K562 (cell line): ENCODE measurements at regions not wholly inside any gene's neighbourhood (a gene's known extent, or its start where the extent isn't known, plus 50 kb on each side); places are given as distances from the start of the nearest gene placed in this dataset.

Experiments
- ATAC-seq: fragments of 200-7000 bp; cut with Tn5 transposase; 3 replicates; pipeline ENCODE4 v1.9.1; 2020; ENCODE audit warnings: moderate library complexity
- BruUV-seq: library from RNA; stranded (reverse); fragments of 400-500 nt; replicated peaks from 2 replicates; lab custom pipeline; 2021; lab: Mats Ljungman, UMichigan
- CTCF ChIA-PET: fragments of 300-600 bp; formaldehyde crosslinking; extraction: SDS; loops from one replicate; lab custom pipeline; 2021; ENCODE audit warnings: low intra/inter-chr PET ratio; lab: Yijun Ruan, JAX
- POLR2A ChIA-PET: fragments of 300-600, 350-650 bp; sonication (Branson Sonifier 250); formaldehyde crosslinking; extraction: SDS; loops from one replicate; lab custom pipeline; 2021; ENCODE audit warnings: antibody characterized with exemption, inconsistent platforms; lab: Yijun Ruan, JAX
- DNase-seq, 4 experiments: peaks; one replicate each; pipeline versions ENCODE4 v3.0.0 to v3.0.0-alpha.2; 2011 to 2018; ENCODE audit warnings: low spot score in 3 of 4, mixed read lengths in 3 of 4; ENCODE audit errors: extremely low read depth in 1 of 4
- FAIRE-seq: peaks from 2 replicates; lab custom pipeline; 2011; peaks lifted over from hg19 to GRCh38; lab: Jason Lieb, UNC
- H2AFZ ChIP-seq: 2 replicates; pipeline ENCODE4 v1.6.0; 2011; ENCODE audit warnings: low read depth, low read length, control low read depth, inconsistent platforms
- H3K27ac ChIP-seq: fragments of 200-600 bp; 3 replicates; pipeline ENCODE4 v1.8.0; 2011; ENCODE audit warnings: low read depth, mild to moderate bottlenecking, control low read depth, inconsistent platforms, low read length, moderate library complexity, mixed read lengths; ENCODE audit errors: extremely low read depth
- H3K27me3 ChIP-seq, 2 experiments: fragments of 300-600 bp in 1 of 2; 2 replicates in 1 of 2; 3 replicates in 1 of 2; pipeline versions ENCODE4 v1.6.0 to v1.8.0; 2011; ENCODE audit warnings: inconsistent platforms in 2 of 2, low read length in 2 of 2, mild to moderate bottlenecking in 1 of 2, mixed read lengths in 1 of 2, moderate library complexity in 1 of 2; ENCODE audit not compliant: control insufficient read depth in 2 of 2, insufficient read depth in 2 of 2
- H3K36me3 ChIP-seq: fragments of 300-600 bp; 3 replicates; pipeline ENCODE4 v1.8.0; 2011; ENCODE audit warnings: mild to moderate bottlenecking, low read length, inconsistent platforms; ENCODE audit not compliant: control insufficient read depth, insufficient read depth
- H3K4me1 ChIP-seq, 2 experiments: fragments of 200-600 bp in 1 of 2; replicated peaks in 1 of 2; 2 replicates in 1 of 2; 3 replicates in 1 of 2; pipeline versions ENCODE4 v1.5.1 to v1.8.0; 2011; ENCODE audit warnings: inconsistent platforms in 2 of 2, low read length in 2 of 2, mild to moderate bottlenecking in 1 of 2, mixed read lengths in 1 of 2, moderate library complexity in 1 of 2; ENCODE audit not compliant: control insufficient read depth in 2 of 2, insufficient read depth in 2 of 2
- H3K4me2 ChIP-seq: 2 replicates; pipeline ENCODE4 v1.6.1; 2011; ENCODE audit warnings: low read length, control low read depth, inconsistent platforms, mixed read lengths; ENCODE audit not compliant: insufficient read depth
- H3K4me3 ChIP-seq: fragments of 200-600 bp; sonication (generic), shearing (Covaris generic); 2 replicates; pipeline ENCODE4 v1.5.1; 2016; ENCODE audit warnings: control low read depth, inconsistent platforms
- H3K79me2 ChIP-seq: fragments of 200-600 bp; 3 replicates; pipeline ENCODE4 v1.8.0; 2011; ENCODE audit warnings: low read length, inconsistent platforms; ENCODE audit not compliant: control insufficient read depth, insufficient read depth
- H3K9ac ChIP-seq, 2 experiments: 2 replicates each; pipeline versions ENCODE4 v1.6.0 to v1.6.1; 2011; ENCODE audit warnings: low read depth in 2 of 2, low read length in 2 of 2, control low read depth in 1 of 2, inconsistent platforms in 1 of 2, mild to moderate bottlenecking in 1 of 2, mixed read lengths in 1 of 2; ENCODE audit not compliant: insufficient read depth in 1 of 2
- H3K9me1 ChIP-seq: one replicate; pipeline ENCODE4 v1.6.0; 2011; ENCODE audit warnings: inconsistent platforms, mild to moderate bottlenecking, low read length, moderate library complexity; ENCODE audit not compliant: control insufficient read depth, insufficient read depth
- H3K9me3 ChIP-seq: replicated peaks from 2 replicates; pipeline ENCODE4 v1.5.1; 2011; ENCODE audit warnings: low read depth, low read length, inconsistent platforms; ENCODE audit not compliant: control insufficient read depth, insufficient read depth
- H4K20me1 ChIP-seq: replicated peaks from 2 replicates; pipeline ENCODE4 v1.6.1; 2011; ENCODE audit warnings: low read length, inconsistent platforms, mixed read lengths; ENCODE audit not compliant: control insufficient read depth, insufficient read depth
- CAMTA2 ChIP-seq: fragments of 250-450 bp; sonication (Bioruptor Pico); conservative IDR thresholded peaks from 2 replicates; pipeline ENCODE4 v1.5.1; 2022
- MYBL2 ChIP-seq, 2 experiments: fragments of 450-650 bp in 1 of 2; sonication (generic) in 1 of 2; formaldehyde crosslinking in 1 of 2; IDR thresholded peaks; 2 replicates each; pipeline versions ENCODE4 v1.6.1 to v1.8.1; 2017 to 2022; ENCODE audit warnings: borderline replicate concordance in 1 of 2, inconsistent platforms in 1 of 2, low read depth in 1 of 2, mild to moderate bottlenecking in 1 of 2, missing genetic modification reagents in 1 of 2, moderate library complexity in 1 of 2
- PTRF ChIP-seq: fragments of 450-650 bp; IDR thresholded peaks from 2 replicates; pipeline ENCODE4 v1.6.1; 2016; ENCODE audit warnings: mild to moderate bottlenecking, missing genetic modification characterization, missing compliant biosample characterization
- TAF15 ChIP-seq: fragments of 200-400 bp; formaldehyde crosslinking; IDR thresholded peaks from 2 replicates; pipeline ENCODE4 v1.6.1; 2017; ENCODE audit warnings: mild to moderate bottlenecking, low read depth, low read length, moderate library complexity
- USF1 ChIP-seq: sonication (generic); formaldehyde crosslinking; IDR thresholded peaks from 2 replicates; pipeline ENCODE4 v1.9.0; 2022; ENCODE audit warnings: mild to moderate bottlenecking, missing genetic modification reagents
- ZNF165 ChIP-seq: fragments of 250-450 bp; sonication (Bioruptor Pico); IDR thresholded peaks from 2 replicates; pipeline ENCODE4 v1.4.0; 2020; ENCODE audit warnings: borderline replicate concordance
- WGBS: fragments of 100-300 bp; shearing (Covaris generic); methylation state at CpG from one replicate; pipeline ENCODE4 v1.1.6; 2016; ENCODE audit warnings: low coverage, mixed read lengths; ENCODE audit not compliant: insufficient coverage; ENCODE audit errors: missing lambda C conversion rate; 5-methylcytosine and 5-hydroxymethylcytosine counted together
- in situ Hi-C: fragments of 300-500 bp; cut with MboI; formaldehyde crosslinking; loops from 4 replicates; pipeline ENCODE4 v1.15.0; 2018; ENCODE audit warnings: inconsistent platforms, mixed read lengths
- intact Hi-C: fragments of 100-400 bp; cut with micrococcal nuclease; formaldehyde crosslinking; loops from 2 replicates; pipeline ENCODE4 v1.14.2; 2022

GRCh38 chr12:76137606-76138005 is 53.1 kb upstream of the NAP1L1 start:
- intact Hi-C loops, result no loop called here
- H3K27me3 ChIP-seq, result no peaks in the 10 kb centered on the region
- no peaks in the 10 kb centered on the region for H3K36me3 ChIP-seq
- H3K4me3 ChIP-seq, result no peak overlapping the region
- H3K9me3 ChIP-seq, result no peaks in the 10 kb centered on the region
- no peak for ATAC-seq
- no peak overlapping the region for H3K27ac ChIP-seq
- WGBS, result 66% methylated on average over 6 of the region's 6 CpGs
- H3K9ac ChIP-seq, result no peak overlapping the region
- H2AFZ ChIP-seq, result peak overlapping the region; percentile 10; the same call in 1 of the 2 replicates
- TF ChIP-seq USF1 (CRISPR knock-in tag) (no peak), TAF15 (no peak), CAMTA2 (CRISPR knock-in tag) (no peak), PTRF (tag) (no peak), MYBL2 (IDR thresholded peaks at IDR 0.05; ENCODE audit: low read depth) (no peak), MYBL2 (CRISPR knock-in tag; IDR thresholded peaks at IDR 0.05; ENCODE audit: borderline replicate concordance) (no peak), ZNF165 (CRISPR knock-in tag) (no peak)
- TF ChIP-seq, all 486 proteins: peak for 0
- no peak for DNase-seq
- FAIRE-seq, result no peak
- ChIA-PET POLR2A (no interaction called here), CTCF (no interaction called here)
- in situ Hi-C loops, result no loop called here
- Histone ChIP-seq H4K20me1 (no peaks in the 10 kb centered on the region), H3K4me2 (no peak overlapping the region), H3K4me1 (no peaks in the 10 kb centered on the region), H3K9me1 (no peaks in the 10 kb centered on the region), H3K79me2 (no peaks in the 10 kb centered on the region)
- BruUV-seq, result no TSS peak
